Activated T-helper 1 cell treated with anti-CD3 and anti-CD28 coated beads, Interleukin-12 subunit alpha, Interleukin-12 subunit beta, Interleukin-2, Interleukin-4 antibody, amounts not matched to agents 30 ng/mL and 10 ng/mL and 1 ng/mL, durations not matched to agents 14 hours and 24 hours and 36 hours (primary cell): ENCODE measurements at regions not wholly inside any gene's neighbourhood (a gene's known extent, or its start where the extent isn't known, plus 50 kb on each side); places are given as distances from the start of the nearest gene placed in this dataset.

ENCODE experiments used
- DNase-seq: peaks from one replicate; pipeline ENCODE4 v3.0.0; 2021; ENCODE audit warnings: low spot score
- H3K27ac Mint-ChIP-seq: one replicate; pipeline ENCODE4 v1.8.0; 2021; ENCODE audit warnings: mild to moderate bottlenecking, mixed read lengths
- H3K27me3 Mint-ChIP-seq: one replicate; pipeline ENCODE4 v1.8.0; 2022; ENCODE audit warnings: mild to moderate bottlenecking, moderate library complexity, mixed read lengths; ENCODE audit not compliant: insufficient read depth
- H3K36me3 Mint-ChIP-seq: one replicate; pipeline ENCODE4 v1.8.0; 2021; ENCODE audit warnings: low read depth, mixed read lengths
- H3K4me1 Mint-ChIP-seq: one replicate; pipeline ENCODE4 v1.8.0; 2021; ENCODE audit warnings: low read depth, mixed read lengths
- H3K4me3 Mint-ChIP-seq: one replicate; pipeline ENCODE4 v1.8.0; 2021; ENCODE audit warnings: mild to moderate bottlenecking, moderate library complexity, mixed read lengths
- H3K9me3 Mint-ChIP-seq: one replicate; pipeline ENCODE4 v1.8.0; 2021; ENCODE audit warnings: mixed read lengths
- intact Hi-C: fragments of 100-400 bp; cut with micrococcal nuclease; formaldehyde crosslinking; loops from one replicate; pipeline ENCODE4 v1.15.1; 2024

GRCh38 chr6:14852375-14852774, 393.5 kb upstream of the JARID2 start:
- H3K4me1 Mint-ChIP-seq: peaks cover 6% of the 10 kb centered on the region
- no peak overlapping the region for H3K27ac Mint-ChIP-seq
- peaks cover 2% of the 10 kb centered on the region for H3K36me3 Mint-ChIP-seq
- peaks cover 2% of the 10 kb centered on the region for H3K9me3 Mint-ChIP-seq
- H3K27me3 Mint-ChIP-seq: no peaks in the 10 kb centered on the region
- no peak for DNase-seq
- no peak overlapping the region for H3K4me3 Mint-ChIP-seq
- intact Hi-C loops: no loop called here

- H3K9me3 Mint-ChIP-seq: peaks cover 3% of the 10 kb centered on the region
- H3K4me1 Mint-ChIP-seq: peaks cover 39% of the 10 kb centered on the region
- no peak overlapping the region for H3K4me3 Mint-ChIP-seq
- intact Hi-C loops: loop anchor here (5.0 kb wide), 1 partner anchor 194 kb away; no protein-coding TSS in a partner anchor
- no peak for DNase-seq
- H3K36me3 Mint-ChIP-seq: peaks cover 3% of the 10 kb centered on the region
- H3K27me3 Mint-ChIP-seq: no peaks in the 10 kb centered on the region
- H3K27ac Mint-ChIP-seq: no peak overlapping the region
Measured at GRCh38 chr6:14856177-14856576, 389.7 kb upstream of the JARID2 start.

DNA sequence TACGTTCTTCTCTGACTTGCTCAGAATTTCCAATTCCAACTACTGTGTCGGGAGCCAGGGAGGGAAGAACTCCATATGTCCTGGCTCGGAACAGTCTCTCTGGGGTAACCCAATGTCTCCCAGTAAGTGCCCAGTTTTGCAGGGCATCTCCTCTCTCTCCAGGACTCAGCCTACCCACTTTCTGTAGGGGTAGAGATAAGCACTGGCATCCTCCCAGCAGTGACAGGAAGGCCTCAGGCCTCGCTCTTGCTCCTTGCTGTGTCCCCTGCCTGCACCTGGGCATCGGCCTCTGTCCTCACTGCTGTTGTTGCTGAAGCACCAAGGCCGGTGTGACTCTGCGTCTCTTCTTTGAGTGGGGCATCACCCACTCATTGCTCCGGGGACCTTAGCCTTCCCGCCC, 388.9 kb upstream of the JARID2 start:
- DNase-seq: no peak
- Mint-ChIP-seq H3K27me3 (no peaks in the 10 kb centered on the region), H3K9me3 (peaks cover 3% of the 10 kb centered on the region), H3K4me3 (peak overlapping the region; percentile 51), H3K27ac (peak overlapping the region; percentile 96), H3K36me3 (peaks cover 3% of the 10 kb centered on the region), H3K4me1 (peaks cover 42% of the 10 kb centered on the region)
- intact Hi-C loops: loop anchor here (5.0 kb wide), 1 partner anchor 195 kb away; no protein-coding TSS in a partner anchor

GRCh38 chr6:14857501-14857900, 388.4 kb upstream of the JARID2 start:
- Mint-ChIP-seq H3K4me3 (peak overlapping the region; percentile 51), H3K27me3 (no peaks in the 10 kb centered on the region), H3K36me3 (peaks cover 3% of the 10 kb centered on the region), H3K27ac (peak overlapping the region; percentile 96), H3K9me3 (peaks cover 3% of the 10 kb centered on the region), H3K4me1 (peaks cover 42% of the 10 kb centered on the region)
- intact Hi-C loops: loop anchor here (5.0 kb wide), 1 partner anchor 195 kb away; no protein-coding TSS in a partner anchor
- DNase-seq: peak; percentile 42

- Mint-ChIP-seq H3K4me1 (peaks cover 42% of the 10 kb centered on the region), H3K36me3 (peaks cover 3% of the 10 kb centered on the region), H3K4me3 (no peak overlapping the region), H3K27me3 (no peaks in the 10 kb centered on the region), H3K27ac (peak overlapping the region; percentile 57), H3K9me3 (peaks cover 3% of the 10 kb centered on the region)
- intact Hi-C loops: loop anchor here (1.0 to 5.0 kb wide), 7 partner anchors 16 to 406 kb away; no protein-coding TSS in a partner anchor
- DNase-seq: no peak
Measured at GRCh38 chr6:14858808-14859207, 387.1 kb upstream of the JARID2 start.

DNA sequence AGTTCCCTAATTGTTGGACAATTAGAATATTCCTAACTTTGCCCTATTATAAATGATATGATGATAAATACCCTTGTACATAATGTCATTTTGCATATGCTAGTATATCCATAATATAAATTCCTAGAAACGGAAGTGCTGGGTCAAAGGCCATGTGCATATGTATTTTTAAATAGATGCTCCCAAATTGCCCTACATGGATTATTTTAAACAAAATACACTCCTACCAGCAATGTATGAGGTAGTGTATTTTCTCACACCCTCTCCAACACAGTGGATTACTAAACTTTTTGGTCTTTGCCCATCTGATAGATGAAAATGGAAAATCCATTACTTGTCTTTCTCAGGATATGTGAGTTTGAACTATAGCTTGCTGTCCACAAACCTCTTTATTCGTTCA, 385.1 kb upstream of the JARID2 start:
- Mint-ChIP-seq H3K4me1 (peaks cover 46% of the 10 kb centered on the region), H3K27me3 (no peaks in the 10 kb centered on the region), H3K27ac (no peak overlapping the region), H3K9me3 (peaks cover 3% of the 10 kb centered on the region), H3K36me3 (peaks cover 3% of the 10 kb centered on the region), H3K4me3 (no peak overlapping the region)
- intact Hi-C loops: no loop called here
- no peak for DNase-seq

DNA sequence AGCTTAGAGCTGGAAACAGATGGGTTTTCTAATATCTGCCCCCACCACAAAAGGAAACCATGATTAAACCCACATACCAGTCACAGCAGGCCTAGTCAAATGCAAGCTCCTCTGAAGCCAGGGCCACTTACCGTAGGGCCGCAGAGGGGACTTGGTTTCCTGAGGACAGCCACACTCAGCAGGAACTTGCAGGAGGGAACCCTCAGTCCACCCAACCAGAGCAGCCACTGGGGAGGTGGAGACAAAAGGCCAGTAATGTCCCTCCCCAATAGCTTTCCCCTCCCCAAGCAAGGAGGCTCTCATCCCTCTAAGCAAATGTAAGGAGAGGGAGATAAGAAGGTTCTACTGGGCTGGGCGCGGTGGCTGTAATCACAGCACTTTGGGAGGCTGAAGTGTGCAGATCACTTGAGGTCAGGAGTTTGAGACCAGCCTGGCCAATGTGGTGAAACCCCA, 384.4 kb upstream of the JARID2 start:
- intact Hi-C loops: no loop called here
- H3K4me1 Mint-ChIP-seq: peaks cover 49% of the 10 kb centered on the region
- no peaks in the 10 kb centered on the region for H3K27me3 Mint-ChIP-seq
- no peak for DNase-seq
- peaks cover 3% of the 10 kb centered on the region for H3K36me3 Mint-ChIP-seq
- H3K4me3 Mint-ChIP-seq: no peak overlapping the region
- peaks cover 3% of the 10 kb centered on the region for H3K9me3 Mint-ChIP-seq
- no peak overlapping the region for H3K27ac Mint-ChIP-seq

DNA sequence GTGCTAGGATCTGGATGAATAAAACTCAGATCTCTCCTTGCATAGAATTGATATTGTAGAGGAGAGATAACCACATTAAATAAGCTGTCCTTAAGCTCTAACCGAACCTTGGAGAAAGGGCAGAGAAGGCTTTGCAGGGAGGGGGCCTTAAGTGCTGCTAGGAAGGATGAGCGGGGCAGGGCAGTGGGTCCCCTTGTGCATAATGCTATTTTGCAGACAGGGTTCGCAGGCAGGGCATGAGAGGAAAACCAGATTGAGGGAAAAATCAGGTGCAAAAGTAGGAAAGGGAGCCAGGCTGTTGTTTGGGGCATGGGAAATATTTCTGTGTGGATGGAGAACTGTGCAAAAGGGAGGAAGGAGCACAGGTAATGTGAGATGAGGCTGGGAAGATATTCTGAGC, 383.0 kb upstream of the JARID2 start:
- intact Hi-C loops: no loop called here
- Mint-ChIP-seq H3K36me3 (peaks cover 2% of the 10 kb centered on the region), H3K9me3 (no peaks in the 10 kb centered on the region), H3K4me1 (peaks cover 46% of the 10 kb centered on the region), H3K4me3 (no peak overlapping the region), H3K27ac (no peak overlapping the region), H3K27me3 (no peaks in the 10 kb centered on the region)
- DNase-seq: no peak

- H3K9me3 Mint-ChIP-seq: no peaks in the 10 kb centered on the region
- H3K4me3 Mint-ChIP-seq: no peak overlapping the region
- intact Hi-C loops: no loop called here
- H3K36me3 Mint-ChIP-seq: peaks cover 2% of the 10 kb centered on the region
- peaks cover 34% of the 10 kb centered on the region for H3K4me1 Mint-ChIP-seq
- H3K27ac Mint-ChIP-seq: no peak overlapping the region
- DNase-seq: no peak
- peaks cover 3% of the 10 kb centered on the region for H3K27me3 Mint-ChIP-seq
Measured at GRCh38 chr6:14863902-14864850, 381.7 kb upstream of the JARID2 start.

- peaks cover 7% of the 10 kb centered on the region for H3K36me3 Mint-ChIP-seq
- H3K4me3 Mint-ChIP-seq: no peak overlapping the region
- no peaks in the 10 kb centered on the region for H3K9me3 Mint-ChIP-seq
- H3K4me1 Mint-ChIP-seq: peaks cover 28% of the 10 kb centered on the region
- peaks cover 3% of the 10 kb centered on the region for H3K27me3 Mint-ChIP-seq
- intact Hi-C loops: no loop called here
- peak overlapping the region; percentile 9 for H3K27ac Mint-ChIP-seq
- DNase-seq: no peak
Measured at GRCh38 chr6:14865531-14866100, 380.3 kb upstream of the JARID2 start.

GRCh38 chr6:14867802-14868201, 378.1 kb upstream of the JARID2 start:
- no peak overlapping the region for H3K27ac Mint-ChIP-seq
- no peaks in the 10 kb centered on the region for H3K9me3 Mint-ChIP-seq
- peaks cover 3% of the 10 kb centered on the region for H3K27me3 Mint-ChIP-seq
- H3K4me1 Mint-ChIP-seq: peaks cover 30% of the 10 kb centered on the region
- no peak for DNase-seq
- peaks cover 10% of the 10 kb centered on the region for H3K36me3 Mint-ChIP-seq
- no peak overlapping the region for H3K4me3 Mint-ChIP-seq
- intact Hi-C loops: no loop called here

GRCh38 chr6:14871221-14871620, 374.6 kb upstream of the JARID2 start:
- no peak overlapping the region for H3K27ac Mint-ChIP-seq
- intact Hi-C loops: no loop called here
- no peaks in the 10 kb centered on the region for H3K9me3 Mint-ChIP-seq
- peaks cover 18% of the 10 kb centered on the region for H3K36me3 Mint-ChIP-seq
- H3K4me3 Mint-ChIP-seq: no peak overlapping the region
- peaks cover 3% of the 10 kb centered on the region for H3K27me3 Mint-ChIP-seq
- DNase-seq: no peak
- peaks cover 55% of the 10 kb centered on the region for H3K4me1 Mint-ChIP-seq

- no peak overlapping the region for H3K4me3 Mint-ChIP-seq
- peaks cover 67% of the 10 kb centered on the region for H3K4me1 Mint-ChIP-seq
- peak overlapping the region; percentile 86 for H3K27ac Mint-ChIP-seq
- no peaks in the 10 kb centered on the region for H3K9me3 Mint-ChIP-seq
- H3K27me3 Mint-ChIP-seq: peaks cover 3% of the 10 kb centered on the region
- peaks cover 16% of the 10 kb centered on the region for H3K36me3 Mint-ChIP-seq
- DNase-seq: no peak
- intact Hi-C loops: no loop called here
Measured at GRCh38 chr6:14873101-14873500, 372.8 kb upstream of the JARID2 start.
